NCI-H2196 (cell line): ENCODE measurements at regions not wholly inside any gene's neighbourhood (a gene's known extent, or its start where the extent isn't known, plus 50 kb on each side); places are given as distances from the start of the nearest gene placed in this dataset.
A peak's percentile ranks its signal among the peaks of the same experiment; 100 is the strongest.

ENCODE experiments used
- DNase-seq: peaks from one replicate; lab custom pipeline; 2025; ENCODE audit not compliant: unreplicated experiment; lab: John Stamatoyannopoulos, UW

DNA sequence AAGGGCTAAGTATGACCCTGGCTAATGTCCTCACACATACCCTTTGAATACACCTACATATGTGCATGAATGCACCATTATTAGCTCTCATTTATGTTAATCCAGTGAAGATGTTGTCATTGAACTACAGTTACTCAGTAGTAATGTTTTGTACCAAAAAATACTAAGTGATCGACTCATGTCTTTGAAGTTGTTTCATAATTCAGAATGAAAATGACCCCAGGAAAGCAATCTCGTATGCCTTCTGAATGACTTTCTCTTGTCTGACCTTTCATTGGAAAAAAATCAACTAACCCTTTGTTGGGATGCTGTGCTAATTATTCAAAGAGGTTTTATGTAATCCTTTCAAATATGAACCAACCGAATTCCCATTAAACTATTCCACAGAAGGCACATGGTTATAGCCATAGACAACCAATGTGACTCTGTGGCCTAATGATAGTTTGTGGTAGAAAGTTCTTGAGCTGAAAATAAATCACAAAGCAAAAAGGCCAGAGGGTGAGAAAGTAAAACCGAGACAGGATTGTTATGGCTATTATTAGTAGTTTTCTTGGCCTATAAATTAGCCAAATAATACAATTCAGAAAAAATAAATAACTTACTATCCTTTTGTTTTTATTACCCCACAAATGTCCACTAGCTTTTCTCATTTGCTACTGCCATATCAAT lies 86.8 kb upstream of the STARD13 start:
- DNase-seq = no peak

DNA sequence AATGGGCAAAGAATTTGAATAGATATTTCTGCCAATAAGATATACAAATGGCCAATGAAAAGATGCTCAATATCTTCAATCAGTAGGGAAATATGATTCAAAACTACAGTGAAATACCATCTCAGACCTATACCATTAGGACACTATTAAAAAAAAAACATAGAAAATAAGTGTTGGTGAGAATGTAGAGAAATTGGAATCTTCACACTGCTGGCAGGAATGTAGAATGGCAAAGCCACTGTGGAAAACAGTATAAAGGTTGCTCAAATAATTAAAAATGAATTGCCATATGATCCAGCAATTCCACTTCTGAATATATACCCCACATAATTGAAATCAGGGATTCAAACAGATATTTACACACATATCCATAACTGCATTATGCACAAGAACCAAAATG lies 88.1 kb upstream of the STARD13 start:
- no peak for DNase-seq

DNA sequence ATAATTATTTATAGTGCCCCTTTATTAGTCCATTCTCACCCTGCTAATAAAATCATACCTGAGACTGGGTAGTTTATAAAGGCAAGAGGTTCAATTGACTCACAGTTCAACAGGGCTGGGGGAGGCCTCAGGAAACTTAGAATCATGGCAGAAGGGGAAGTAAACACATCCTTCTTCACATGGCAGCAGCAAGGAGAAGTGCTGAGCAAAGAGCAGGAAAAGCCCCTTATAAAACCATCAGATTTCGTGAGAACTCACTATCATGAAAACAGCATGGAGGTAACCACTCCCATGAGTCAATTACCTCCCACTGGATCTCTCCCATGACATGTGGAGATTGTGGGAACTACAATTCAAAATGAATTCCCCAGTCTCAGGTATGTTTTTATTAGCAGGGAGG lies 89.9 kb upstream of the STARD13 start:
- DNase-seq = no peak

DNA sequence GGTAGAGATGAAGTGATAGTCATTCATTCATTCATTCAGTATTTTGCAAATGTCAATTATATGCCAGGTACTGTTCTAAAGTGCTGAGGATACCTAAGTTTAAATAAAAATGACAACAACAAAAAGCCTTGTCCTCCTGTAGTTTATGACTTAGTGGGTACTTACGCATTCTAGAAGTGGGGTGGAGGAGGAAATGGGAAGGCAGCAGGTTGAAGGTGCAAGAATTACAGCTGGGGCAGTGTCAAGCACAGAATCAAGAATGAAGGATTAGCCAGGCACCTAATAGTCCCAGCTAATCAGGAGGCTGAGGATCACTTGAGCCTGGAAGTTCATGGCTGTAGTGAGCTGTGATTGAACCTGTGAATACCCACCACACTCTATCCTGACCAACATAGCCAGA lies 90.7 kb upstream of the STARD13 start:
- DNase-seq = no peak

DNA sequence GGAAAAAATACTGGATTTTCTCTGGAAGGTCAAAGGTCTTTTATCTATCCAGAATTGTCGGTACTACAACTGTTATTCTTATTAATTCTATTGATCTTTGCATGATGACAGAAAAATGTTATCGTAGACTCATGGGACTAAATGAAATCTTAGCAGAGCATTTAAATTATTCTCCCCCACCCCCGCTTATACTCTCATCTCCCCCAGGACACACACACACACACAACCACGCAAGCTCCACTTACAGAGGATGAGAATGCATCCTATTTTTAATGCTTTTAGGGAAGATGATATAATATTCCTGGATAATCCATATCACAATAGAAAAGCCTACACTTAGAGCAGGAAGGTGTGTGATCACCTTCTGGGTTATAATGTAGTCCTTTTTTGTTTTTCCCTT lies 91.9 kb upstream of the STARD13 start:
- no peak for DNase-seq

- no peak for DNase-seq
These were observed 92.3 kb upstream of the STARD13 start for GRCh38 chr13:33377825-33378224.

DNA sequence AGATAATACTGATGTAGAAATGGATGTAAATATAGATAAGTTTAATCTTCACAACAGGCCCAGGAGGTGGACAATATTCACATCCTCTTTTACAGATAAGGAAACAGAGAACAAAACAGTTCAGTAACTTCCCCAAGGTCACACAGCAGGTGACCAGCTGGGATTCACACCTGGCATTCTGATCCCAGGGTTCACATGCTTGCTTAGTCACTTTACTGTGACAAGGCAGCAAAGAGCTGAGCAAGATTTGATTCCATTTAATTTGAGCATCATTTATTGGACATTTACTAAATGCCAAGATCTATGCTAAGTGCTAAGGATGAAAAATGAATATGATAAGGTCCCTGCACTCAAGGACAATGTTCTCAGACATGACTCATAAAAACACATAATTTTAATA lies 94.1 kb upstream of the STARD13 start:
- DNase-seq = no peak

GRCh38 chr13:33380487-33381079 lies 95.0 kb upstream of the STARD13 start:
- DNase-seq = no peak

- DNase-seq = no peak
These were observed 95.6 kb upstream of the STARD13 start for GRCh38 chr13:33381180-33381579.

GRCh38 chr13:33381906-33382305 lies 96.4 kb upstream of the STARD13 start:
- DNase-seq = no peak

- DNase-seq = no peak
These were observed 98.4 kb upstream of the STARD13 start for GRCh38 chr13:33383724-33384577.

DNA sequence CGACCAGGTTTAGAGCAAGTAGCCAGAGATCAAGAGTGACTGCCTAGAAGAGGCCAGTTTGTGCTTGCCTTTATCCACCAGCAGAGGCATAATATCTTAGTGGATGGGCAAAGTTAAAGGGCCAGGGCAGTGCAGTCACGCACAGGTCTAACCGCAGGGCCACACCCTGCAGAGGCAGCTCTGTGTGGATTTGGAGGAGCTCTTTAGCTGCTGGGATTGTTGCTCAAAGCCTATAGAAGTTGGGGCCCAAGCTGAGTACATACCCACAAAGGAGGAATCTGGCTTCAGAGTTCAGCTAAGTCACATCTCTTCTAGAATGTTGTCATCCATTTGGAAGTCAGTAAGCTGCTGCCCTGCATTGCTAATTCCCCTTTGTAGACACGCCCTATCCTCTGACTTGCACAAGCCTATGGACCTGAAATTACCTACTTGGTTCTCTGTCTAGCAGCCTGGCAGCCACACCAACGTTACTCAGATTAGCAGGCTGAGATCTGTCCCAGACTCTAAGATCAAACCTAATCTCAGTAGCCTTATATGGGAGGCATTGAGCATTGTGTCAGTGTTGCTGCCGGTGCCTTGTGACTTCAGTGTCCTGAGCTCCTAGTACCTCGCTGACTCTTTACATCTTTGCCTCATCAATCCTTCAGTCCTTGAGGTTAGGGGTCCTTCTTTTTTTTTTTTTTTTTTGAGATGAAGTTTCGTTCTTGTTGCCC lies 102.9 kb upstream of the STARD13 start:
- no peak for DNase-seq

DNA sequence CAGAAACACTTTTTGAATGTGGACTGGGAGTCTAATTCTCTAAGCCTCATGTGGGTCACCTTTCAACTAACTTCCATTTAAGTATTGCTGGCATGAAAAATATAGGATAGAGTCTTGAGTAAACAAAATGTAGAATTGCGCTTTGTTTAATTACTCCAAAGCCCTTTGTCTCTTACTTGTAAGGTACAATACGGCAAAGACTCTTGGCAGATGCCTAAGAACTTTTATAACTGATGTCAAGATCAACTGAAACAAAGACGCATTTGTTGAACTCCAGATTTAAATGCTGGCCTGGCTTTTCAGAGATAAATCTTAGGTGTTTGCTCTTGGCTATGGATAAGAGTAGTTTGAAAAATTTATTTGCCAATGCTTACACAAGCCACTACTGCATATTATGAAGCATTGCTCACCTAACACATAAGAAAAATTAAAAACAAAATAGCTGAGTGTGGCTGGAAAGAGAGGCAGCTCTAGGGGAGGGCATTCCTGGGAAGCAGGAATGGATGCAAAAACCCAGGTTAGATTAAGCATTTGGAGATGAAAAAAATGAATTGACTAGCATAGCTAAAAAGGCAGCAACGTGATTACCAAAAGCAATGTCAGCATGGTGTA lies 107.3 kb upstream of the STARD13 start:
- no peak for DNase-seq

GRCh38 chr13:33394294-33394932 lies 108.9 kb upstream of the STARD13 start:
- no peak for DNase-seq

- DNase-seq = peak; percentile 37
These were observed 115.7 kb upstream of the STARD13 start for GRCh38 chr13:33401238-33401637.

GRCh38 chr13:33402975-33403374 lies 117.4 kb upstream of the STARD13 start:
- DNase-seq = no peak

- DNase-seq = no peak
These were observed 118.3 kb upstream of the STARD13 start for GRCh38 chr13:33403807-33404362.

DNA sequence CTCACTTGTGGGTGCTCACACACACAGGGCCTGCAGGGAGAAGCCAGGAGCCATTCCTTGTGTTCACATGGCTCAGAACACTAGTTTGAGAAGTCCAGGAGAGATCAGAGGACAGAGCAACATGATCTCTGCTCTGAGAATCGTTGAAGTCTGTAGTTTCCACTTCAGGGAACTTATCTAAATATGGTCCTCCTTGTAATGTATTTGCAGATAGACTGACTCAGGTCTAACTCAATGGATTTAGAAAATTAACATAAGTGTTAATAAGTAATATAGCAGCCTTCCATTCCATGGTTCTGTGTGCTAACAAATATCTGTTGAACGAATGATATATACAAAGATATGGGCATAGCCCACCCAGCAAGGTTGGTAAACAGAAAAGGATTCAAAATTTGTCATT lies 119.8 kb upstream of the STARD13 start:
- DNase-seq = no peak

DNA sequence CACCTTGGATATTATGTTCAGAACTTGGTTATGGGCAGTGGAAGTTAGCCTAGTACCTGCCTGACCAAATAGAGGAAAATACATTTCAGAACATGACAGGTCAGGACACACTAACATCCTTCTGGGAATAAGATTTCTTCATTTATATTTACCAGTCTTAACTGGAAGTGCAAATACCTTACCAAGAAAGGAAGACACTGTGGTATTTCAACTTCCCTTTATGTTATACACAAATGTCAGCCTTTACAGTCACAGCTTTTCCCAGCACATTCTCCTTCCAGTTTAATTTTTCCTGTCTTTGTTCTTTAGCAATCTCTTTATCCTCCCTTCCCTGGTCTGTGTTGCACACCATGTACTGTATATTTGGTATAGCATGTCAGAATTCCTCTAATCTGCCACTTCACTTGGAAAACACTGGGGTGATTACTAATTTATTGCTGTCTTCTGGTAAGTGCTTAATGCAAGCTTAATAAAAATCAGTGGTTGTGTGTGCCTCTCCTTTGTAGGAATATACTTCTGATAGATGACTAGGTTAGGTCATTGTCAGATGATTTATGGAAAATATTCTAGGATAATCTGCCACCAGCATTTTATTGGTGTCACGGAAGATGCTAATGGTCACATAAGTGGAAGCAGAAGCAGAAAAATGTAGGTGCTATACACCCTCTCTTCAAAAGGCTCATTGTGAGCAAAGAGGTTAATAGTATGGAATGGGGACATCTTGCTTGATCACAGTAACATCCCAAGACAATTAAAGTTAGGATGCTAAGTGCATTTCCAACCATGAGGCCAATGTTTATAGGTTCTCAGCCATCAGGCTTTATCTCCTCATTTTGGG lies 124.3 kb upstream of the STARD13 start:
- DNase-seq = no peak
